T follicular helper cell (primary cell): ENCODE measurements at regions not wholly inside any gene's neighbourhood (a gene's known extent, or its start where the extent isn't known, plus 50 kb on each side); places are given as distances from the start of the nearest gene placed in this dataset.
"Not testable (repeated sequence)": the region's sequence is repeated elsewhere in the genome, so short reads cannot be mapped to it uniquely, and the experiment has no call there.

Source experiments
- DNase-seq: peaks from one replicate; pipeline ENCODE4 v3.0.0-alpha.2; 2020; ENCODE audit warnings: low read depth

- no peak for DNase-seq
Observed at GRCh38 chr10:118805146-118805545, 50.4 kb upstream of the CACUL1 start.

- no peak for DNase-seq
Observed at GRCh38 chr10:118807512-118808305, 52.9 kb upstream of the CACUL1 start.

GRCh38 chr10:118808601-118809356 lies 54.0 kb upstream of the CACUL1 start:
- DNase-seq, result no peak

GRCh38 chr10:118809357-118810220 lies 54.8 kb upstream of the CACUL1 start:
- DNase-seq, result no peak

GRCh38 chr10:118810796-118811505 lies 56.2 kb upstream of the CACUL1 start:
- DNase-seq, result no peak

GRCh38 chr10:118811675-118812392 lies 57.1 kb upstream of the CACUL1 start:
- no peak for DNase-seq

GRCh38 chr10:118812393-118812740 lies 57.6 kb upstream of the CACUL1 start:
- no peak for DNase-seq

- DNase-seq, result not testable (repeated sequence)
Observed at GRCh38 chr10:118813001-118813400, 58.2 kb upstream of the CACUL1 start.

- no peak for DNase-seq
Observed at GRCh38 chr10:118816471-118817168, 61.9 kb upstream of the CACUL1 start.

- DNase-seq, result no peak
Observed at GRCh38 chr10:118817328-118818068, 62.7 kb upstream of the CACUL1 start.

GRCh38 chr10:118818621-118819221 lies 64.0 kb upstream of the CACUL1 start:
- no peak for DNase-seq

- DNase-seq, result no peak
Observed at GRCh38 chr10:118820326-118821116, 65.8 kb upstream of the CACUL1 start.

- no peak for DNase-seq
Observed at GRCh38 chr10:118823256-118823907, 68.6 kb upstream of the CACUL1 start.

GRCh38 chr10:118827053-118827452 lies 72.3 kb upstream of the CACUL1 start:
- no peak for DNase-seq

- DNase-seq, result no peak
Observed at GRCh38 chr10:118827466-118828155, 72.8 kb upstream of the CACUL1 start.

GRCh38 chr10:118832241-118832651 lies 77.5 kb upstream of the CACUL1 start:
- DNase-seq, result no peak

- not testable (repeated sequence) for DNase-seq
Observed at GRCh38 chr10:118834370-118834769, 79.6 kb upstream of the CACUL1 start.
